ENCODE measurements at regions not wholly inside any gene's neighbourhood (a gene's known extent, or its start where the extent isn't known, plus 50 kb on each side); places are given as distances from the start of the nearest gene placed in this dataset.

DNA sequence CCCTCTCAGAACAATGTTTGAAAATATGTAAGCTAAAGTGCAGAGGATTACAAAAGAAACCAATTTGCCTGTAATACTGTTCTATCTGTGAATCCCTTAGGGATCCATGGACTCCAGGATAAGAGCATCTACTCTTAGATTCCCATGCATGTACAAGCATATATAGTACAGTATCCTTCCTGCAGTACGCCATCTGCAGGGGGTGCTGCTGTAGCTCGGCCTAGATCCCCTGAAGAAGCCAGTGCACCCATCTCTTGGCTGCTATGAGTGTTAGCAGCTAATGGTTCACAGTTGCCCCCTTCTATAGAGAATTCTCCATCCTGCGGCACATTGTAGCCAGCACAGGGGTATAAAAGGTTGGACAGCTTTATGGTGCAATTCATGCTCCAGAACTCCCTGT, 61.8 kb upstream of the SLC30A5 start:
- no peak for DNase-seq (ENCODE audit: low spot score)

DNA sequence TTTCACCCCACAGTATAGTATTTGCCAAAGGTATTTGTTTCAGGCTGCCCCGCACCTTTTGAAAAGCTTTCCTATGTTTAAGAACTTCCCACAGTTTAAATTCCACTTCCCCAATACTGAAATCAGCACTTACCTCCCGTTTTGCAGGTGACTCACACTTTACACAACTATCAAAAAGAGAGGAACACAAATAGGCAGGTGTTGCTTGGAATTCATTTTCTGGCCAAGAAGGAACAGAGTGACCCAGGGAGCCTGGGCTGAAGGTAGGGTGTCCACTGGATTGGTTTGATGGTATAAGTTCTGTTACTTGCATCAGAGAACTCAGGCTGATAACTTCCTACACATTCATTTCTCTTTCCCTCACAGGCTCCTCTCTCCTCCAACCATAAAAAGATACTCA, 60.1 kb upstream of the SLC30A5 start:
- no peak for DNase-seq (ENCODE audit: low spot score)

DNA sequence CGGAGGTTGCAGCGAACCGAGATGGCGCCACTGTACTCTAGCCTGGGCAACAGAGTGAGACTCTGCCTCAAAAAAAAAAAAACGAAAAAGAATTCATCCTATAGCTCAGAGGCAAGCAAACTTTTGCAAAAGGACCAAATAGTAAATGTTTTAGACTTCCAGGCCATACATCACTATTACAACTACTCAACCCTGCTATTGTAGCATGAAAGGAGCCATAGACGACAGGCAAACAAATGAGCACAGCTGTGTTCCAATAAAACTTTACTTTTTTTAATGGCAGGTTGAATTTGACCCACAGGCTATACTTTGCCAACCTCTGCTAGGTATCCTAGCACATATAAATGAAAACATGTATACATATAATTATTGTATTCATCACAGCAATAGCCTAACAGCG, 58.9 kb upstream of the SLC30A5 start:
- DNase-seq (ENCODE audit: low spot score), result no peak

- DNase-seq (ENCODE audit: low spot score), result no peak
Measured at GRCh38 chr5:69035665-69036064, 58.1 kb upstream of the SLC30A5 start.

GRCh38 chr5:69038539-69038938, 55.3 kb upstream of the SLC30A5 start:
- DNase-seq (ENCODE audit: low spot score), result no peak

GRCh38 chr5:69039829-69040228, 54.0 kb upstream of the SLC30A5 start:
- no peak for DNase-seq (ENCODE audit: low spot score)

- DNase-seq (ENCODE audit: low spot score), result peak; percentile 4
Measured at GRCh38 chr5:69042500-69042899, 51.3 kb upstream of the SLC30A5 start.

DNA sequence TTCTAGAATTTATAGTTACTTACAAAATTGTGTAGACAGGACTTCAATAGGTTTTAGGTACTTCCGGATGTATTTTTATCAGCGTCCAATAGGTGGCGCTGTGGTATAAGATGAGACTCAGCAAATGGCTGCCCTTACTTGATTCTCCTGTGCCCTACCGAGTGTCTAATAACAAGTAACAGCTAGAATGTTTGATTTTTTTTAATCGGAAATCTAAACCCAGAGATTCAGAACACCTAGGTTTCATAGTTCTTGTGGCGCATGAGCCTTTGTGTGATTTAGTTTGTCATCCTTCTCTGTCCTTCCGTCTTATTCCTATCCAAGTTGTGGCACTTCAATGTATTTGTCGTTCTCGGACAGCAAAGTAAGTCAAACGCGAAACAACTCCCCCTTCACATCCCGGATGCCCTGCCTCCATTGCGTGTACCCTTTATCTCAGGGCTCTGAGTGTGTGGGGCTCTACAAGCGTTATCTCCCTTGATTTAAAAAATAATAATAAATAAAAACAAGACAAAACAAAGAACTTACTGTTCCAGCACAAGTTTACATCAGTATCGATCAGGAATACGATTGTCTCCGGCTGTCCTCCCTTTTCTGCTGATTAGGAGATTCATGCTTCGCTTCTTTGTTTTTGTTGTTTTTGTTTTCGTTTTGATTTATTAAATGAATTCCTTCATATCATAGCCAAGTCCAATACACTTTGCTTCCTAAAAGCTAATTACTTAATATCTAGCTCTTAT, 50.7 kb upstream of the SLC30A5 start:
- DNase-seq (ENCODE audit: low spot score), result peak; percentile 91

- DNase-seq (ENCODE audit: low spot score), result no peak
Measured at GRCh38 chr5:69043655-69043996, 50.2 kb upstream of the SLC30A5 start.
